GM04503 (cell line): ENCODE measurements at regions not wholly inside any gene's neighbourhood (a gene's known extent, or its start where the extent isn't known, plus 50 kb on each side); places are given as distances from the start of the nearest gene placed in this dataset.
A peak's percentile ranks its signal among the peaks of the same experiment; 100 is the strongest.

ENCODE experiments used
- DNase-seq: peaks from one replicate; pipeline ENCODE4 v3.0.0-alpha.2; 2012; ENCODE audit warnings: low read depth

DNA sequence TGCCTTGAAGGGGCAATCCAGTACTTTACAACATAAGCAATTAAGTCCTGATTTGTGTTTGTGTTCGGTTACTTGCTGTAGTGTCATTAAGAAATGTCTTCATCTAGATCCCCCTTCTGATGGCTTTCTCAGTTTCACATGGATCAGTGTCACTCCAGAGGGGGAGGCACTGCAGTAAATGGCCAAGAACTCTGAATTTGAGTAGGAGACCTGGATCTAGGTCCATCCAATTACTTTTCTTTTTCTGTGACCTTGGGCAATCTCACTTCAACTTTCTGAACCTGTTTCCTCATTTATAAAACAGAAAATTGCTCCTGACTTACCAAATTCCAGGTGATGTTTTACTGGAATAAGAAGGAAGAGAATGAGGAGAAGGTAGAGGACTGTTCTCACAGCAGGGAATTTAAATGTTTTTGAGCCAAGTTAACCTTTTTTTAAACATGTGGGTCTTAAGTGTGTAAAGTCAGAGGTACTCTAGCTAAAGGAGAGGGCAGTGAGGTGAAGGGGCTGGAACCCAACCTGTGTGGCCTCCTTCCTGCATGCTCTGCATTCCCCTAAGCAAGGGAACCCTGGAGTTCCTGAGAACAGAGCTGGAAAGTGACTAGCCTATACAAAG is 285.5 kb downstream of the HACE1 start:
- no peak for DNase-seq

GRCh38 chr6:104573350-104573749 is 286.4 kb downstream of the HACE1 start:
- no peak for DNase-seq

DNA sequence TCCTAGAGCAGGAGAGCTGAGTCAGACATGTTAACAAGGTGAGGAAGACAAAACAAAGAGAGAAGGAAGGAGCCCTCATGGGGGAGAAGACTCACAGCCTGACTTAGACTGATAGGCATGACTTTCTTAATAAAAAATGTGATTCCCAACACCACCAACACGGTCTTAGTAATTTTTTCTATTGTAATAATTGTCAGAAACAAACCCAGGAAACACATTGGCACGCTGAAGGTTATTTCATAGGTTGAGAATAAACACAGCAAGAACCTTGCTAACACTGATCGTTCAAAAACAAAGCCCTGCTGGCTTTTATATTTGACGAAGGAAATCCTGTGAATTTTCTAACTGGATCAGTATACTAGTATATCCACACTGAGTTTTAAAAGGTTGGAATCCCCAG is 286.8 kb downstream of the HACE1 start:
- DNase-seq = no peak

DNA sequence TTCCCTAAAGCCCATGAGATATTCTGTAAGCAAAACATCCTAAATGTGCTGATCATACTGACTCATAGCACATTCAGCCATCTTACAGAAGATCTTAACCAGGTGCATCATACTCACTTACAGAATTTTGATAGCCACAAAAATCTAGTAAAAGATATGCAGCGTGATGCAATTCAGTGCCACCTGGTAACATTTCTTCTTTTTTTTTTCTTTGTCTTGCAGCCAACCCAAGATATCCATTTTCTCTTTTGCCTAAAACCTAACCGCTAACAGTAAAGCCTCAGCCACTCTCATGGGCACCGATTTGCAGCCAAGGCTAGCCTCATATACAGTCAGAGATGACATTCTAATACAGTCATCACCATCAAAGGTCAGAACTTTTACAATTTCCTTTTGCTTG is 293.3 kb downstream of the HACE1 start:
- DNase-seq = no peak

GRCh38 chr6:104563306-104563705 is 296.4 kb downstream of the HACE1 start:
- DNase-seq = no peak

GRCh38 chr6:104559435-104560202 is 300.1 kb downstream of the HACE1 start:
- DNase-seq = no peak

- DNase-seq = peak; percentile 8
Measured at GRCh38 chr6:104558746-104559145, 301.0 kb downstream of the HACE1 start.

DNA sequence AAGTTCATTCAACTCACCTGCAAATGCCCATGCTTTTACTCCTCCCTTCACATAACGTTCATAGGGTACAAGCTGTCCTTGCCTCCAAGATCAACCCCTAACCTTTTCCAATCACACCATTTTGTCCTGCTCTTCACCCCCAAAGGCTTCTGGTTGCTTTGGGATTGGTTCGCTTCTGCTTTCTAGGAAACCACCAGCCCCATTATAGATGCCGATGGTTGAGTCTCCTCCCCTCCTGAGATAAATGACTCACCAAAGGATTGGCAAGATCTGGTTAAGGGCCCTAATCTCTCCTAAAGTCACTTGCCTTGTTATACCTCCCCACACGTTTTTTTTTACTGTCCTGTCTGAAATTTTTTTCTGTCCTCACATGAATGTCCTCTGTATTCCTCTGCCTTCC is 311.4 kb downstream of the HACE1 start:
- DNase-seq = no peak

DNA sequence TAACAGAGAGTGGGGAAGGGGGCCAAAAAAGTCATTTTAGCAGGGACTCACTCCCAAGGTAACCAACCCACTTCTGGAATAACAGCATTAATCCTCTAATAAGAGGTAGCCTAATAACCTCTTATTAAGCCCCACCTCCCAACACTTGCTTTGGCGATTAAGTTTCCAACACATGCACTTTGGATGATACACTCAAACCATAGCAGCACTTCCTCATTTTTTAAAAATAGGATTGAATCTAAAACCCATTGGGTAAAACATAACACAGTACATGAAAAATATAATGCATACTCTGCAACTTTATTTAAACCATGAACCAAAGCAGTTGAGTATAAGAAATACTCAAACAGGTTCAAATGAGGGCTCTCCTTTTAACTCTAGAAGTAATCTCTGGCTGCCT is 318.3 kb downstream of the HACE1 start:
- no peak for DNase-seq

- DNase-seq = peak; percentile 58
Measured at GRCh38 chr6:104540743-104541142, 319.0 kb downstream of the HACE1 start.

- no peak for DNase-seq
Measured at GRCh38 chr6:104539173-104539572, 320.5 kb downstream of the HACE1 start.

DNA sequence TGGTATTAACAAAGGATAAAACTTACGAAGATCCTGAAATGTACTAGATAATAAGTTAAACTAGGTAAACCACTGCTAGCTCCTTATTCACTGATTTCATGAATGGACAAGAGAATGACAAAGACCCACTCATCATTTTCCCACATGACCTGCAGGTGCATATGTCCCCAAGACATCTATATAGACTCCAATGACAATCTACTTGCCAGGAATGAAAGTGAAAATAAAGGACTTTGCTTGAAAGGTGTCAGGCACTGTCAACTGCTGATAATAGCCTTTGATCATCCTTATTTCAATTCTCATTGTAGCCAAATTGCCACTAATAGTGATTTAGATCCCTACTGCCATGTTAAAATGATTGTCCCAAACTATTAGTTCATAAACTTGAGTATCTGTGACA is 321.8 kb downstream of the HACE1 start:
- DNase-seq = no peak

- DNase-seq = peak; percentile 47
Measured at GRCh38 chr6:104537180-104537579, 322.5 kb downstream of the HACE1 start.

DNA sequence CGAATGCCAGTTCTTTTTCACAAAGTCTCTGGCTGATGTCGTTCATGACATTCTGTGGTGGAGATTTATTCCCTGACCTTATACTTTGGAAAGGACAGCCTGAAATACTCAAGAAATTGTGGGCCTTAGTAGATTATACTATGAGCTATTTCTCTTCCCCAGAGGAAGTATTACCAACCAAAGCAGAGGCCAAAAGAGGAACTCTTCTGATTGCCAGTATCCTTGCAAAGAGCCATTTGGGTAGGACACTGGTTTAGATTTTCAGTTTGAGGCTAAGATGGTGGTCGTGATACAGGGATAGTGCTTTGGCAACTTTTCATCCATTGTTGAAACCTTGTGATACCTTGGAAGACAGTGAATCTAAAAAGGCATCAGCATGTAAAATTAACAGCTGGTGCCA is 327.3 kb downstream of the HACE1 start:
- DNase-seq = no peak

- DNase-seq = no peak
Measured at GRCh38 chr6:104531646-104532045, 328.1 kb downstream of the HACE1 start.

DNA sequence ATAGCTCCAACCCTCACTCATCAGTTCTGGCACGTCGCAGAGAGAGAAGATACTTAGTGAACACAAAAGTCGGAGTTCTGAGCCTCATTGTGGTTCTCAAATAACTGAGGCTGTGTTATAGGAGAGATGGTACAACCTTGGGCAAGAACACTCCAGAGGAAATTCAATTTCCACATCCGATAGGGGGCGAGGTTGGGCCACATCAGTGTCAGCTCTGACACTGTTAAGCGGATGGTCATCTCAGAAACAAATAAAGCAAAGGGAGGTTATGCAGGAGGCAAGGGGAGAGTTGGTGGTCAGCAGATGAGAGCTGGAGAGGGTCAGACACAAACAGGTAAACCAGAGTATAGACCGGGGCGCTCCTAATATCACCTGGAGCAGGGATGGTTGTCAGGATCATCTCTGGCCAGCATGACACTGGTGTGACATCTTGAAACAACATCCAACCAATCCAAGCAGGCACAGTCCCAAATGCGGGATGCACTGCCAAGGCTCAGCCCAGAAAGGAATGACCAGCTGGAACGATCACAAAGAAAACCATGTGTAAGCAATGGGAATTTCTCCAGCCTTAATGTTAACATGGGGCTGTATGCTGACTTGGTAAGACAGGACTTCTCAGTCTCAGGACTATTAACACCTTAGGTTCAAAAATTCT is 331.8 kb downstream of the HACE1 start:
- peak; percentile 14 for DNase-seq

DNA sequence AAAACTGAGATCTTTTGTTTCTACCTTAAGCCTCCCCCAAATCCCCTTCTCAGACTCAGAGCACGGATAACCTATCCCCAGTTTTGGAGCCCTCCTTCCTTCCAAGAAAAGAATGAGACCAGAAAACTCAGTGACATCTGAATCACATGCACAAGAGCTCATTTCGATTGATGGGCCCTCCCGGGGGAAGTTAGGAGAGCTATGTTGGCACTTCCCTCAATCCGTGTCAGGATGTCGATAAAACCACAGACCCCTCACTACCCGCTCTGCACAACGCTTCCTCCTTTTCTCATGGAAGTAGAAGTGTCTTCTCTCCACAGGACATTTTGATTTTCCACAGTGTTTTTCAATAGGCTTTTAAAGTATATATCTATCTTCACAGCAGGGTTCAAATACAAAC is 332.4 kb downstream of the HACE1 start:
- no peak for DNase-seq

GRCh38 chr6:104526376-104526775 is 333.3 kb downstream of the HACE1 start:
- DNase-seq = no peak

- DNase-seq = peak; percentile 24
Measured at GRCh38 chr6:104525677-104526322, 333.9 kb downstream of the HACE1 start.

DNA sequence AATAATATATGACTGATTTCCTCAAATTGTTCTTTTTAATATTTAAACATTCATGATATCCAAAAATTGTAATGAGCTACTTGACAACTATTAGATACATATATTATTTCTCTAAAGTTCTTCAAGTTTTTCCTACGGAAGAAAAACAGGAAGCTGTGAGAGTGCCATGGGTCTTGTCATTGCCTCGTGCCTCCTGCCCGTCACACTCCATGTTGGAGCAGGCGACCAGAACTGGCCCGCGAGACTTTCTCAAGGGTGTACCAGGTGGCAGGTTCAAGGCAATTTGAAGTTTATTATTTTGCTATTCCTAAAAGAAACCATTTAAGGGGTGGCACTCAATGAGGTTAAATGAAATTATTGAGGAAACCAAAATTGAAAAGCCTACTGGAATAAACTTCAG is 337.2 kb downstream of the HACE1 start:
- DNase-seq = no peak

GRCh38 chr6:104521176-104521575 is 338.5 kb downstream of the HACE1 start:
- no peak for DNase-seq

DNA sequence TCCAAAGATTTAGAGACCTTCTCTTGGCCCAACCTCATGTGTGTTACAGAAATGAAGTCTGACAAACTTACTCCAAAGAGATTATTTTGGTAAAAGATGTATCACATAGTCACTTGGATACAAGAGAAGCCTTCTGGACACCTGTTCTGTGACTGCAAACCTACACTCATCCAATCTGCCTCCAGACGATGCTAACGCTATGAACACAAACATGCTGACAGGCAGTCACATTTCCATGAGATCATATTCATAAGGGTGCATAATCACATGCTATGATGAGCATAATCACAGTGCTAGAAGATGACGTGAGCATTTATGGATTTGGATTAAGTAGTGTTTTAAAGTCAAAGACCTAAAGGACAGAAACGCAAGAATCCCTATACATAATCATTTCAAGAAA is 340.2 kb downstream of the HACE1 start:
- DNase-seq = no peak

DNA sequence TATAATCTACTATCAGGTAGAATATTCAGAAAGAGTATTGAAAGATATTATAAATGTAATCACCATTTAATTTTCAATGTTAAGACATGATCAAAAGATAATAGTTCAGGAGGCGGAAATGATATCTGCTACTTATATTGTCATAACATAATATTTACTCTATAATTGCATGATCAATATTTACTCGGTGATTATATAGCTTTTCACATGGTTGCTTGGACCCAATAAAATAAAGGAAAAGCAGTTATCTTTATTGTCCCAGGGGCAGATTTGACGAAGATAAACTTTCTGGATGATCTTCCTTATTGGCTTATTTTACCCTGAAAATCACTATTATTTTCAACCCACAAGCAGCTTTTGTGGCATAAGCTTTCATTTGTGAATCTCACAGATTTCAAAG is 350.4 kb downstream of the HACE1 start:
- DNase-seq = no peak
